HUES48 (cell line): ENCODE measurements at regions not wholly inside any gene's neighbourhood (a gene's known extent, or its start where the extent isn't known, plus 50 kb on each side); places are given as distances from the start of the nearest gene placed in this dataset.
"Not testable (repeated sequence)": the region's sequence is repeated elsewhere in the genome, so short reads cannot be mapped to it uniquely, and the experiment has no call there.

Experiments used
- H3K27ac ChIP-seq: one replicate; pipeline ENCODE4 v1.7.0; 2013; ENCODE audit warnings: low read depth, low read length, inconsistent platforms
- H3K27me3 ChIP-seq: 2 replicates; pipeline ENCODE4 v1.6.1; 2013; ENCODE audit warnings: mild to moderate bottlenecking, low read length; ENCODE audit not compliant: control insufficient read depth, insufficient read depth
- H3K36me3 ChIP-seq: 2 replicates; pipeline ENCODE4 v1.6.1; 2013; ENCODE audit warnings: low read length; ENCODE audit not compliant: control insufficient read depth, insufficient read depth
- H3K4me1 ChIP-seq: 2 replicates; pipeline ENCODE4 v1.6.1; 2013; ENCODE audit warnings: mild to moderate bottlenecking, low read length; ENCODE audit not compliant: control insufficient read depth, insufficient read depth
- H3K4me3 ChIP-seq: 2 replicates; pipeline ENCODE4 v1.5.1; 2013; ENCODE audit warnings: mild to moderate bottlenecking, low read depth, low read length
- H3K9ac ChIP-seq: 2 replicates; pipeline ENCODE4 v1.6.1; 2013; ENCODE audit warnings: mild to moderate bottlenecking, low read depth, low read length, moderate library complexity
- H3K9me3 ChIP-seq: 2 replicates; pipeline ENCODE4 v1.6.1; 2013; ENCODE audit warnings: low read length; ENCODE audit not compliant: control insufficient read depth, insufficient read depth

GRCh38 chr20:40960521-40960956, 68.1 kb upstream of the TOP1 start:
- H3K9me3 ChIP-seq = no peaks in the 10 kb centered on the region
- no peaks in the 10 kb centered on the region for H3K36me3 ChIP-seq
- 0 out of 2 replicates have a peak, but pooled peaks cover 5% of the 10 kb centered on the region for H3K4me1 ChIP-seq
- no peak overlapping the region for H3K4me3 ChIP-seq
- no peak overlapping the region for H3K27ac ChIP-seq
- no peaks in the 10 kb centered on the region for H3K27me3 ChIP-seq
- H3K9ac ChIP-seq = no peak overlapping the region

- H3K36me3 ChIP-seq = no peaks in the 10 kb centered on the region
- no peak overlapping the region for H3K27ac ChIP-seq
- H3K4me1 ChIP-seq = 0 out of 2 replicates have a peak, but pooled peaks cover 5% of the 10 kb centered on the region
- no peaks in the 10 kb centered on the region for H3K27me3 ChIP-seq
- no peak overlapping the region for H3K9ac ChIP-seq
- no peak overlapping the region for H3K4me3 ChIP-seq
- no peaks in the 10 kb centered on the region for H3K9me3 ChIP-seq
Observed at GRCh38 chr20:40961176-40961575, 67.4 kb upstream of the TOP1 start.

- H3K36me3 ChIP-seq = no peaks in the 10 kb centered on the region
- 0 out of 2 replicates have a peak, but pooled peaks cover 5% of the 10 kb centered on the region for H3K4me1 ChIP-seq
- no peak overlapping the region for H3K4me3 ChIP-seq
- H3K27ac ChIP-seq = no peak overlapping the region
- no peak overlapping the region for H3K9ac ChIP-seq
- H3K27me3 ChIP-seq = no peaks in the 10 kb centered on the region
- no peaks in the 10 kb centered on the region for H3K9me3 ChIP-seq
Observed at GRCh38 chr20:40961686-40962640, 66.7 kb upstream of the TOP1 start.

GRCh38 chr20:40962733-40963504, 65.7 kb upstream of the TOP1 start:
- Histone ChIP-seq H3K27ac (no peak overlapping the region), H3K4me1 (0 out of 2 replicates have a peak, but pooled peaks cover 5% of the 10 kb centered on the region), H3K4me3 (no peak overlapping the region; the same call in 1 of the 2 replicates), H3K9ac (no peak overlapping the region), H3K9me3 (no peaks in the 10 kb centered on the region), H3K27me3 (no peaks in the 10 kb centered on the region), H3K36me3 (no peaks in the 10 kb centered on the region)

- H3K27ac ChIP-seq = no peak overlapping the region
- no peak overlapping the region for H3K9ac ChIP-seq
- H3K27me3 ChIP-seq = no peaks in the 10 kb centered on the region
- no peak overlapping the region for H3K4me3 ChIP-seq
- no peaks in the 10 kb centered on the region for H3K36me3 ChIP-seq
- H3K9me3 ChIP-seq = no peaks in the 10 kb centered on the region
- H3K4me1 ChIP-seq = 0 out of 2 replicates have a peak, but pooled peaks cover 5% of the 10 kb centered on the region
Observed at GRCh38 chr20:40963505-40963845, 65.1 kb upstream of the TOP1 start.

GRCh38 chr20:40965671-40966070, 63.0 kb upstream of the TOP1 start:
- Histone ChIP-seq H3K27me3 (no peaks in the 10 kb centered on the region; the same call in 1 of the 2 replicates), H3K9me3 (no peaks in the 10 kb centered on the region), H3K4me1 (0 out of 2 replicates have a peak, but pooled peaks cover 5% of the 10 kb centered on the region), H3K9ac (no peak overlapping the region), H3K27ac (no peak overlapping the region), H3K36me3 (no peaks in the 10 kb centered on the region), H3K4me3 (no peak overlapping the region)

GRCh38 chr20:40966103-40966502, 62.5 kb upstream of the TOP1 start:
- Histone ChIP-seq H3K4me1 (0 out of 2 replicates have a peak, but pooled peaks cover 8% of the 10 kb centered on the region), H3K4me3 (no peak overlapping the region), H3K36me3 (no peaks in the 10 kb centered on the region), H3K9ac (no peak overlapping the region), H3K9me3 (no peaks in the 10 kb centered on the region), H3K27me3 (no peaks in the 10 kb centered on the region; the same call in 1 of the 2 replicates), H3K27ac (no peak overlapping the region)

- H3K27ac ChIP-seq = no peak overlapping the region
- H3K36me3 ChIP-seq = no peaks in the 10 kb centered on the region
- no peak overlapping the region for H3K4me3 ChIP-seq
- H3K27me3 ChIP-seq = no peaks in the 10 kb centered on the region; the same call in 1 of the 2 replicates
- H3K4me1 ChIP-seq = peaks cover 12% of the 10 kb centered on the region; the same call in 1 of the 2 replicates
- no peaks in the 10 kb centered on the region for H3K9me3 ChIP-seq
- H3K9ac ChIP-seq = no peak overlapping the region
Observed at GRCh38 chr20:40966516-40967185, 62.0 kb upstream of the TOP1 start.

- Histone ChIP-seq H3K36me3 (no peaks in the 10 kb centered on the region), H3K9me3 (no peaks in the 10 kb centered on the region), H3K27me3 (no peaks in the 10 kb centered on the region; the same call in 1 of the 2 replicates), H3K9ac (no peak overlapping the region), H3K4me3 (no peak overlapping the region), H3K4me1 (peaks cover 10% of the 10 kb centered on the region; the same call in 1 of the 2 replicates), H3K27ac (no peak overlapping the region)
Observed at GRCh38 chr20:40967700-40968099, 60.9 kb upstream of the TOP1 start.

- not testable (repeated sequence) for H3K4me1 ChIP-seq, H3K9ac ChIP-seq, H3K36me3 ChIP-seq, H3K27ac ChIP-seq, H3K4me3 ChIP-seq, H3K27me3 ChIP-seq, H3K9me3 ChIP-seq
Observed at GRCh38 chr20:40968816-40969562, 59.6 kb upstream of the TOP1 start.
